ENCODE measurements at regions not wholly inside any gene's neighbourhood (a gene's known extent, or its start where the extent isn't known, plus 50 kb on each side); places are given as distances from the start of the nearest gene placed in this dataset.

- DNase-seq (ENCODE audit: low read depth in 2 of 3, low spot score in 1 of 3), result no peak
Observed at GRCh38 chr19:32255536-32256295, 89.7 kb upstream of the ZNF507 start.

- no peak for DNase-seq (ENCODE audit: low read depth in 2 of 3, low spot score in 1 of 3)
Observed at GRCh38 chr19:32256341-32256975, 89.0 kb upstream of the ZNF507 start.

GRCh38 chr19:32257326-32258073, 87.9 kb upstream of the ZNF507 start:
- no peak for DNase-seq (ENCODE audit: low read depth in 2 of 3, low spot score in 1 of 3)

- no peak for DNase-seq (ENCODE audit: low read depth in 2 of 3, low spot score in 1 of 3)
Observed at GRCh38 chr19:32258167-32258566, 87.2 kb upstream of the ZNF507 start.

- DNase-seq (ENCODE audit: low read depth in 2 of 3, low spot score in 1 of 3), result no peak
Observed at GRCh38 chr19:32264568-32264967, 80.8 kb upstream of the ZNF507 start.

- no peak for DNase-seq (ENCODE audit: low read depth in 2 of 3, low spot score in 1 of 3)
Observed at GRCh38 chr19:32265995-32266394, 79.4 kb upstream of the ZNF507 start.

GRCh38 chr19:32266460-32266859, 79.0 kb upstream of the ZNF507 start:
- DNase-seq (ENCODE audit: low read depth in 2 of 3, low spot score in 1 of 3), result no peak

GRCh38 chr19:32268381-32268780, 77.0 kb upstream of the ZNF507 start:
- DNase-seq (ENCODE audit: low read depth in 2 of 3, low spot score in 1 of 3), result no peak

- DNase-seq (ENCODE audit: low read depth in 2 of 3, low spot score in 1 of 3), result no peak
Observed at GRCh38 chr19:32269831-32270230, 75.6 kb upstream of the ZNF507 start.

- DNase-seq (ENCODE audit: low read depth in 2 of 3, low spot score in 1 of 3), result no peak
Observed at GRCh38 chr19:32273483-32273882, 71.9 kb upstream of the ZNF507 start.

- DNase-seq (ENCODE audit: low read depth in 2 of 3, low spot score in 1 of 3), result no peak
Observed at GRCh38 chr19:32287086-32287485, 58.3 kb upstream of the ZNF507 start.

- DNase-seq (ENCODE audit: low read depth in 2 of 3, low spot score in 1 of 3), result peak; percentile 1 to 15 (median 8)
Observed at GRCh38 chr19:32287811-32288227, 57.6 kb upstream of the ZNF507 start.

- no peak for DNase-seq (ENCODE audit: low read depth in 2 of 3, low spot score in 1 of 3)
Observed at GRCh38 chr19:32289566-32290210, 55.7 kb upstream of the ZNF507 start.

- no peak for DNase-seq (ENCODE audit: low read depth in 2 of 3, low spot score in 1 of 3)
Observed at GRCh38 chr19:32291876-32292275, 53.5 kb upstream of the ZNF507 start.

GRCh38 chr19:32294871-32295438, 50.5 kb upstream of the ZNF507 start:
- no peak for DNase-seq (ENCODE audit: low read depth in 2 of 3, low spot score in 1 of 3)

Measured in stimulated activated CD4-positive, alpha-beta T cell treated with anti-CD3 and anti-CD28 coated beads, Interleukin-12 subunit alpha, Interleukin-12 subunit beta, amount 100 ng/mL, for 48 hours (primary cell).